RWPE2 (cell line): ENCODE measurements at regions not wholly inside any gene's neighbourhood (a gene's known extent, or its start where the extent isn't known, plus 50 kb on each side); places are given as distances from the start of the nearest gene placed in this dataset.

Source experiments
- ATAC-seq: fragments of 200-7000 bp; cut with Tn5 transposase; 3 replicates; pipeline ENCODE4 v1.9.1; 2021; ENCODE audit warnings: low read depth
- DNase-seq: peaks from one replicate; pipeline ENCODE4 v3.0.0-alpha.2; 2020; ENCODE audit warnings: low spot score
- H3K27ac ChIP-seq: fragments of 450-650 bp; 2 replicates; pipeline ENCODE4 v1.5.1; 2017; ENCODE audit warnings: mild to moderate bottlenecking; ENCODE audit not compliant: poor library complexity, severe bottlenecking
- H3K27me3 ChIP-seq: fragments of 250-450 bp; sonication (Bioruptor Pico); 2 replicates; pipeline ENCODE4 v1.5.1; 2021; ENCODE audit warnings: mild to moderate bottlenecking, moderate library complexity; ENCODE audit not compliant: insufficient read depth, poor library complexity, severe bottlenecking
- H3K36me3 ChIP-seq: fragments of 250-450 bp; sonication (Bioruptor Pico); 2 replicates; pipeline ENCODE4 v1.5.1; 2020; ENCODE audit warnings: low read depth, mild to moderate bottlenecking, moderate library complexity
- H3K4me1 ChIP-seq: fragments of 250-450 bp; sonication (Bioruptor Pico); 2 replicates; pipeline ENCODE4 v1.5.1; 2021; ENCODE audit warnings: mild to moderate bottlenecking, moderate library complexity; ENCODE audit not compliant: insufficient read depth, poor library complexity, severe bottlenecking
- H3K4me3 ChIP-seq: fragments of 250-450 bp; sonication (Bioruptor Pico); 2 replicates; pipeline ENCODE4 v1.5.1; 2021; ENCODE audit warnings: mild to moderate bottlenecking, moderate library complexity; ENCODE audit not compliant: severe bottlenecking
- H3K9me3 ChIP-seq: fragments of 250-450 bp; sonication (Bioruptor Pico); 2 replicates; pipeline ENCODE4 v1.5.1; 2021; ENCODE audit warnings: mild to moderate bottlenecking, moderate library complexity; ENCODE audit not compliant: severe bottlenecking
- CTCF ChIP-seq: fragments of 450-650 bp; IDR thresholded peaks from one replicate; pipeline ENCODE4 v1.5.1; 2017; ENCODE audit warnings: mild to moderate bottlenecking, moderate library complexity; ENCODE audit not compliant: poor library complexity, severe bottlenecking

DNA sequence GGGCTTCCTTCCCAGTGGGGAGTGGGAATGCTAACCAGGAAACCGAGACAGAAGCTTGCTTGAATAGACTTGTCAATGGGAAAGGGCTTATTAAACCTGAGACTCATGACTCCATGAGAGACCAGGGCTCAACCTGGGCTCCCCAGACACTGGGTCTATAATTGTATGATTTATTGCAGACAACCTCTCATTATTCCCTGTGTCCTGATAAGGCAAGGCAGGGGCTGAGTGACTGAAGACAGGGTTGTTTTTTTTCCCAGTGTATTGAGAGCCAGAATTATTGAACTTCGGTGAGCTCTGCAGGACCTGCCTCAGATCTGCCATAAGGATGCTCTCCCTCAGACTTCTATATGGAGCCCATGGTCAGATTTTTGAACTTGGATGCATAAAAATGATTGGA is 79.5 kb upstream of the KLHL25 start:
- Histone ChIP-seq H3K4me1 (no peaks in the 10 kb centered on the region), H3K9me3 (no peaks in the 10 kb centered on the region), H3K4me3 (no peak overlapping the region), H3K27me3 (peaks cover 4% of the 10 kb centered on the region), H3K27ac (no peak overlapping the region), H3K36me3 (no peaks in the 10 kb centered on the region)
- ATAC-seq (no peak), DNase-seq (no peak)
- no peak for TF ChIP-seq CTCF

GRCh38 chr15:85875756-85876155 is 81.0 kb upstream of the KLHL25 start:
- TF ChIP-seq CTCF = no peak
- H3K27ac ChIP-seq = no peak overlapping the region
- H3K27me3 ChIP-seq = peaks cover 4% of the 10 kb centered on the region
- ATAC-seq (no peak), DNase-seq (no peak)
- no peak overlapping the region for H3K4me3 ChIP-seq
- no peaks in the 10 kb centered on the region for H3K4me1 ChIP-seq
- H3K36me3 ChIP-seq = no peaks in the 10 kb centered on the region
- H3K9me3 ChIP-seq = no peaks in the 10 kb centered on the region

- no peak for TF ChIP-seq CTCF
- no peaks in the 10 kb centered on the region for H3K36me3 ChIP-seq
- ATAC-seq (peak; percentile 66; the same call in 2 of the 3 replicates), DNase-seq (no peak)
- no peaks in the 10 kb centered on the region for H3K9me3 ChIP-seq
- H3K27me3 ChIP-seq = peaks cover 5% of the 10 kb centered on the region
- no peaks in the 10 kb centered on the region for H3K4me1 ChIP-seq
- no peak overlapping the region for H3K27ac ChIP-seq
- H3K4me3 ChIP-seq = no peak overlapping the region
Observed at GRCh38 chr15:85878828-85879225, 84.1 kb upstream of the KLHL25 start.

DNA sequence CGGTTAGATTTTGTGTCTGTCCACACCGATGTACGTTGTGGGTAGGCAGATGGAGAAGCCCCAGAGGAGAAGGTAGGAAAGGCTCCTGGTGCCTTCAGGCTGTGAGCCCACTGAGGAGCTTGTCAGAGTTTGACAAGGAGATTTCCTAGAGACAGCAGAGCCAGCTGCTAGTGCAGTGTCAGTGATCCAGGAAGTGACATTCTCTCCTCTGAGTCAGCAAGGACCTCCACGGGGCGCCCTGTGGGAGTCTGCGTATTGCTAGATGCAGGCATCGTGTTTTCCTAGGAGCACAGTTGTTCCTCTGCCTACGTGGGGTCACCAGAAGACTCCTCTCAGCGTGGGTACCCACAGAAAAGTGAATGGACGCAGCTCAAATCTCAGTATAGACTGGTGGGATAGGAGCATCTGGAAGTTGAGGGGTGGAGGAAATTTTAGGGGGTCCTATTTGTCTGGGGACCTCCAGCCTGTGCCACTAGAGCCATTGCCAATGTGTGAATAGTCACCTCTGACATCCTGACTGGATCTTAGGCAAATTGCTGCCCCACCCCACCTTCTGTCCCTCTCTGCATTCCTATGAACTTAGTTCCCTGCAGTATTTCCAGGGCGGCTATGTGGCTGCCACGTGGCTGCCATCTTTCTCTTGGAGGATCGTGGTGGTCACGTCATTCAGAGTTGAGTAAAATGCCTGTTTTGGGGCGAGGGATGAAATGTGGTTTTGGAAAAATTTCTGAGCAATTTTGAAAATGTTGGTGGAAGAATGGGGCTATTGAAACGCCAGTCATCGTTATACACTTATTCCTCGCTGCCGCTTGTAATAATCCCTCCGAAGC is 84.8 kb upstream of the KLHL25 start:
- no peaks in the 10 kb centered on the region for H3K9me3 ChIP-seq
- peaks cover 13% of the 10 kb centered on the region for H3K27me3 ChIP-seq
- H3K36me3 ChIP-seq = no peaks in the 10 kb centered on the region
- peak; percentile 33; the same call in 2 of the 3 replicates for ATAC-seq
- no peak overlapping the region for H3K4me3 ChIP-seq
- no peak overlapping the region for H3K27ac ChIP-seq
- no peaks in the 10 kb centered on the region for H3K4me1 ChIP-seq
- DNase-seq = no peak
- TF ChIP-seq CTCF = no peak
